ENCODE measurements at regions not wholly inside any gene's neighbourhood (a gene's known extent, or its start where the extent isn't known, plus 50 kb on each side); places are given as distances from the start of the nearest gene placed in this dataset.

DNA sequence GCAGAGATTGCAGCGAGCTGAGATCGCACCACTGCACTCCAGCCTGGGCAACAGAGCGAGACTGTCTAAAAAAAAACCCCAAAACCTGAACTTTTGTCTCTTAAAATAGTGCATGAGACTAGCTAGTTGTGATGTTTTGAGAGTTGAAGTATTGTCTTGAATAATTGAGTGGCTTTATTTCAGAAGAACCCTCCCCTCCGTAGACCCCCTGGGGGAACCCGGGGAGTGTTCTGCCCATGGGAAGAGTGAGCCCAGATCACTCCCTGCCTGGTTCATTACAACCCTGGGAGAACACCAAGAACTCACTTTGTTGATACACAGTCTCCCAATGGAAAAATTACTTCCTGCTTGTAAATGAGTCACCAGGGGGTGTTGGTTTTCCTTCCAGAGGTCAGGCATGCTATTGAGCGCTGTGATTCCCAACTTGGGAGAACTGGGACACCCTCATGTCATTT is 65.3 kb upstream of the SHISA3 start:
- TF ChIP-seq ZFX (IDR thresholded peaks at IDR 0.05; ENCODE audit: borderline replicate concordance): no peak
- TF ChIP-seq, protein P1, sequence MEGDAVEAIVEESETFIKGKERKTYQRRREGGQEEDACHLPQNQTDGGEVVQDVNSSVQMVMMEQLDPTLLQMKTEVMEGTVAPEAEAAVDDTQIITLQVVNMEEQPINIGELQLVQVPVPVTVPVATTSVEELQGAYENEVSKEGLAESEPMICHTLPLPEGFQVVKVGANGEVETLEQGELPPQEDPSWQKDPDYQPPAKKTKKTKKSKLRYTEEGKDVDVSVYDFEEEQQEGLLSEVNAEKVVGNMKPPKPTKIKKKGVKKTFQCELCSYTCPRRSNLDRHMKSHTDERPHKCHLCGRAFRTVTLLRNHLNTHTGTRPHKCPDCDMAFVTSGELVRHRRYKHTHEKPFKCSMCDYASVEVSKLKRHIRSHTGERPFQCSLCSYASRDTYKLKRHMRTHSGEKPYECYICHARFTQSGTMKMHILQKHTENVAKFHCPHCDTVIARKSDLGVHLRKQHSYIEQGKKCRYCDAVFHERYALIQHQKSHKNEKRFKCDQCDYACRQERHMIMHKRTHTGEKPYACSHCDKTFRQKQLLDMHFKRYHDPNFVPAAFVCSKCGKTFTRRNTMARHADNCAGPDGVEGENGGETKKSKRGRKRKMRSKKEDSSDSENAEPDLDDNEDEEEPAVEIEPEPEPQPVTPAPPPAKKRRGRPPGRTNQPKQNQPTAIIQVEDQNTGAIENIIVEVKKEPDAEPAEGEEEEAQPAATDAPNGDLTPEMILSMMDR (IDR thresholded peaks at IDR 0.05): no peak
- H3K27ac ChIP-seq: no peak overlapping the region

- TF ChIP-seq, protein P1 (IDR thresholded peaks at IDR 0.05): no peak
- no peak for TF ChIP-seq ZFX (IDR thresholded peaks at IDR 0.05; ENCODE audit: borderline replicate concordance)
- H3K27ac ChIP-seq: no peak overlapping the region
Measured at GRCh38 chr4:42339935-42340406, 57.3 kb upstream of the SHISA3 start.

DNA sequence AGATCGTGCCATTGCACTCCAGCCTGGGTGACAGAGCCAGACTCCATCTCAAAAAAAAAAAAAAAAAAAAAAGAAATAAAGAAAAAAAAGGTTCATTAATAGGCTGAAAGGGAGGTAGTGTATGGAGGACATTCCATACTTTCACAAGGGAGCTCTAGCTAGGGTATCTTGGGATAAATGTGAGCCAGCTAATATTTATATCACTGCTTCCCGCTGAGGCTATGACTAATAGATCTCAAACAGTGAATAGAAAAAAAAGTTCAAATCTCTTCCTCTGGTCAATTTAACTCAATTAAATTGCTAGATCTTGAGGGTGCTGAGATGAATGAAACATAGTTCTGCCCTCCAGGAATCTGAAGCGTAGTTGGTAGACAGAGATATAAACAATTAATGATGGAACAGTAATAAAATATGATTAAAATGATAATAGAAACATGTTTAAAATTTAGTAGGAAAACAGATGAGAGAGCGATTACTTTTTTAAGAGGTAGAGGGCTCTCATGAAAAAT is 55.7 kb upstream of the SHISA3 start:
- TF ChIP-seq, protein P1 (IDR thresholded peaks at IDR 0.05): no peak
- no peak for TF ChIP-seq ZFX (IDR thresholded peaks at IDR 0.05; ENCODE audit: borderline replicate concordance)
- H3K27ac ChIP-seq: no peak overlapping the region

GRCh38 chr4:42342459-42342858 is 54.8 kb upstream of the SHISA3 start:
- H3K27ac ChIP-seq: no peak overlapping the region
- TF ChIP-seq, protein P1 (IDR thresholded peaks at IDR 0.05): no peak
- no peak for TF ChIP-seq ZFX (IDR thresholded peaks at IDR 0.05; ENCODE audit: borderline replicate concordance)

DNA sequence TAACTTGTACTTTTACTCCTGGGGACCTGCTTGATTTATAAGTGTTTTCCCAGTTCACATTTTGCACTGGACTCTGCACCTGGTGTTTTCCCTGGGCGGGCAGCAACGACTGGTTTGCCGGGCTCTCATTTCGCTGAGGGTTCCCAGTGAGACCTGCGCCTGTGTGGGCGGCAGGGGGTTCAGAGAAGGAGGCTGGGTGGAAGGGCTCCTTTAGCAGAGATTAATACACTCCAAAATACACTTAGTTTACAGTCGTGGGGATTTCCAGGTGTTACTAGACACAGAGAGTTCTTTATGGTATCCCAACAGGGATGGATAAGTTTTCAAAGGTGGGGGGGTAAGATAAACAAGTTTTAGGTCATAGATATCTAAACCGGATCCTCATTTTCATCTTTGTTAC is 53.0 kb upstream of the SHISA3 start:
- TF ChIP-seq, protein P1 (IDR thresholded peaks at IDR 0.05): no peak
- TF ChIP-seq ZFX (IDR thresholded peaks at IDR 0.05; ENCODE audit: borderline replicate concordance): no peak
- no peak overlapping the region for H3K27ac ChIP-seq

- TF ChIP-seq, protein P1 (IDR thresholded peaks at IDR 0.05): no peak
- TF ChIP-seq ZFX (IDR thresholded peaks at IDR 0.05; ENCODE audit: borderline replicate concordance): no peak
- no peak overlapping the region for H3K27ac ChIP-seq
Measured at GRCh38 chr4:42344749-42345148, 52.5 kb upstream of the SHISA3 start.

DNA sequence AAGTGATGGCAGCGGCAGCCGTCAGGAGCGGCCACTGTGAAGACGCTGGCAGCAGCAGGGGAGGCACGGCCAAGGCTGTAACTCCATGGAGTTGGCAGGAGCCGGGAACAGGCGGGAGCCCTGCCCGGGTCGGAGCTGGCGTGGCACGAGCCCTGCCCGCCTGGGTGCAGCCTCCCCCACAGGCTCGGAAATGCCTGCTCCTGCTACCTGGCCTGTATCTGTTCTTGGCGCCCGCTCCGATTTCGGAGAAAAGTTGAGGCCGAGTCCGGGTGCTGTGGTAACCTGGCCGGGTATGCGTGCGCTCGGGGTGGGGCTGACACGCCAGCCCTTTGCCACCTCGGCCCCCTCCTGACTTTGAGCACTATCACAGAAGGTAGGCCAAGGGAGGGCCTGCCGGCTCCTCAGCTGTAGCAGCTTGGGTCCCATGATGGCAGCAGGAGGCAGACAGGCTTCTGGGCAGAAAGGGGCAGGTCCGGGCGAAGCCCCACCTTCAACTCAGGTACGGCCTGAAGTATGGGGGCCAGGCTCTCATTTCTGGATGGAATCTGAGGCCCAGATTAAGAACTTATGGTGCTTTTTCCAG is 51.2 kb upstream of the SHISA3 start:
- TF ChIP-seq, protein P1 (IDR thresholded peaks at IDR 0.05): no peak
- TF ChIP-seq ZFX (IDR thresholded peaks at IDR 0.05; ENCODE audit: borderline replicate concordance): no peak
- no peak overlapping the region for H3K27ac ChIP-seq

Data from 22Rv1 (cell line).